H9 (cell line): ENCODE measurements at regions not wholly inside any gene's neighbourhood (a gene's known extent, or its start where the extent isn't known, plus 50 kb on each side); places are given as distances from the start of the nearest gene placed in this dataset.

Source experiments
- DNase-seq: peaks from one replicate; pipeline ENCODE4 v3.0.0-alpha.2; 2017
- H2AFZ ChIP-seq: one replicate; pipeline ENCODE4 v1.6.1; 2013; ENCODE audit warnings: mild to moderate bottlenecking, low read length, control low read depth, moderate library complexity
- H2AK5ac ChIP-seq: 2 replicates; pipeline ENCODE4 v1.6.1; 2013; ENCODE audit warnings: low read length, control low read depth, mixed read lengths; ENCODE audit not compliant: insufficient read length
- H2BK120ac ChIP-seq: one replicate; pipeline ENCODE4 v1.6.1; 2013; ENCODE audit warnings: low read depth, mild to moderate bottlenecking, low read length, control low read depth, inconsistent platforms; ENCODE audit not compliant: poor library complexity, severe bottlenecking
- H2BK12ac ChIP-seq: 2 replicates; pipeline ENCODE4 v1.6.1; 2013; ENCODE audit warnings: low read length, control low read depth, mixed read lengths, low read depth; ENCODE audit not compliant: insufficient read length
- H2BK15ac ChIP-seq: 2 replicates; pipeline ENCODE4 v1.6.1; 2013; ENCODE audit warnings: low read depth, low read length, control low read depth
- H2BK20ac ChIP-seq: one replicate; pipeline ENCODE4 v1.6.1; 2013; ENCODE audit warnings: low read depth, mild to moderate bottlenecking, low read length, control low read depth, inconsistent platforms; ENCODE audit not compliant: poor library complexity, severe bottlenecking
- H2BK5ac ChIP-seq: 2 replicates; pipeline ENCODE4 v1.6.1; 2013; ENCODE audit warnings: low read length, control low read depth, mixed read lengths; ENCODE audit not compliant: insufficient read length
- H3K14ac ChIP-seq: 2 replicates; pipeline ENCODE4 v1.6.1; 2013; ENCODE audit warnings: low read length, control low read depth; ENCODE audit not compliant: insufficient read depth
- H3K18ac ChIP-seq: 2 replicates; pipeline ENCODE4 v1.6.1; 2013; ENCODE audit warnings: low read depth, mild to moderate bottlenecking, mixed read lengths, low read length, control low read depth; ENCODE audit not compliant: insufficient read length
- H3K23ac ChIP-seq: 2 replicates; pipeline ENCODE4 v1.6.1; 2013; ENCODE audit warnings: low read length, control low read depth, mixed read lengths, low read depth; ENCODE audit not compliant: insufficient read length
- H3K23me2 ChIP-seq: 2 replicates; pipeline ENCODE4 v1.6.1; 2013; ENCODE audit warnings: low read depth, mild to moderate bottlenecking, mixed read lengths, low read length, control low read depth; ENCODE audit not compliant: insufficient read length, poor library complexity, severe bottlenecking
- H3K27ac ChIP-seq: 2 replicates; pipeline ENCODE4 v1.5.1; 2013; ENCODE audit warnings: low read length, control low read depth, mixed read lengths, low read depth; ENCODE audit not compliant: insufficient read length
- H3K27me3 ChIP-seq: 2 replicates; pipeline ENCODE4 v1.6.1; 2013; ENCODE audit warnings: low read length, control low read depth, inconsistent platforms; ENCODE audit not compliant: insufficient read depth
- H3K4ac ChIP-seq: 2 replicates; pipeline ENCODE4 v1.6.1; 2013; ENCODE audit warnings: low read depth, mild to moderate bottlenecking, control low read depth, inconsistent platforms, low read length, moderate library complexity
- H3K4me1 ChIP-seq: 2 replicates; pipeline ENCODE4 v1.6.1; 2013; ENCODE audit warnings: low read length, control low read depth, inconsistent platforms; ENCODE audit not compliant: insufficient read depth
- H3K4me2 ChIP-seq: 2 replicates; pipeline ENCODE4 v1.6.1; 2013; ENCODE audit warnings: low read length, control low read depth, mixed read lengths; ENCODE audit not compliant: insufficient read length, insufficient read depth
- H3K56ac ChIP-seq: 2 replicates; pipeline ENCODE4 v1.6.1; 2013; ENCODE audit warnings: low read depth, mild to moderate bottlenecking, mixed read lengths, low read length, control low read depth; ENCODE audit not compliant: insufficient read length
- H3K79me1 ChIP-seq: 2 replicates; pipeline ENCODE4 v1.6.1; 2013; ENCODE audit warnings: low read depth, mild to moderate bottlenecking, moderate library complexity, low read length, control low read depth, inconsistent platforms; ENCODE audit not compliant: insufficient read depth, poor library complexity, severe bottlenecking
- H3K79me2 ChIP-seq: 2 replicates; pipeline ENCODE4 v1.6.1; 2013; ENCODE audit warnings: low read length, control low read depth, inconsistent platforms; ENCODE audit not compliant: insufficient read depth
- H3K9ac ChIP-seq: 2 replicates; pipeline ENCODE4 v1.6.1; 2013; ENCODE audit warnings: low read length, control low read depth, mixed read lengths; ENCODE audit not compliant: insufficient read length; ENCODE audit errors: extremely low read depth
- H3K9me3 ChIP-seq: one replicate; pipeline ENCODE4 v1.6.1; 2013; ENCODE audit warnings: low read depth, low read length, inconsistent platforms; ENCODE audit not compliant: control insufficient read depth
- H3T11ph ChIP-seq: one replicate; pipeline ENCODE4 v1.6.1; 2013; ENCODE audit warnings: mild to moderate bottlenecking, low read length, control low read depth, inconsistent platforms
- H4K20me1 ChIP-seq: one replicate; pipeline ENCODE4 v1.6.1; 2013; ENCODE audit not compliant: control insufficient read depth, insufficient read length, insufficient read depth
- H4K5ac ChIP-seq: 2 replicates; pipeline ENCODE4 v1.6.1; 2013; ENCODE audit warnings: low read depth, mild to moderate bottlenecking, mixed read lengths, low read length, control low read depth; ENCODE audit not compliant: insufficient read length
- H4K8ac ChIP-seq: replicated peaks from 2 replicates; pipeline ENCODE4 v1.6.1; 2013; ENCODE audit warnings: low read length, control low read depth, mixed read lengths, low read depth; ENCODE audit not compliant: insufficient read length
- H4K91ac ChIP-seq: 2 replicates; pipeline ENCODE4 v1.6.1; 2013; ENCODE audit warnings: low read depth, mild to moderate bottlenecking, moderate library complexity, mixed read lengths, low read length, control low read depth; ENCODE audit not compliant: insufficient read length
- H3K27ac Mint-ChIP-seq, 3 experiments: 2 replicates in 2 of 3; 3 replicates in 1 of 3; pipeline ENCODE4 v1.8.0; 2020 to 2021; ENCODE audit warnings: mixed read lengths in 3 of 3, mild to moderate bottlenecking in 1 of 3, moderate library complexity in 1 of 3
- H3K27me3 Mint-ChIP-seq: 2 replicates; pipeline ENCODE4 v1.8.0; 2021; ENCODE audit warnings: low read depth, mild to moderate bottlenecking, moderate library complexity, mixed read lengths
- H3K36me3 Mint-ChIP-seq, 3 experiments: 2 replicates in 2 of 3; 3 replicates in 1 of 3; pipeline ENCODE4 v1.8.0; 2020 to 2021; ENCODE audit warnings: low read depth in 3 of 3, mixed read lengths in 3 of 3; ENCODE audit not compliant: insufficient read depth in 1 of 3
- H3K4me1 Mint-ChIP-seq, 2 experiments: 2 replicates each; pipeline ENCODE4 v1.8.0; 2020; ENCODE audit warnings: mixed read lengths in 2 of 2
- H3K4me3 Mint-ChIP-seq, 2 experiments: 2 replicates in 1 of 2; 3 replicates in 1 of 2; pipeline ENCODE4 v1.8.0; 2020 to 2021; ENCODE audit warnings: mild to moderate bottlenecking in 2 of 2, mixed read lengths in 2 of 2, moderate library complexity in 1 of 2
- H3K9me3 Mint-ChIP-seq, 2 experiments: 2 replicates in 1 of 2; 3 replicates in 1 of 2; pipeline ENCODE4 v1.8.0; 2020; ENCODE audit warnings: mild to moderate bottlenecking in 2 of 2, mixed read lengths in 2 of 2, moderate library complexity in 1 of 2
- CTCF ChIP-seq: fragments of 200-600 bp; sonication (generic); conservative IDR thresholded peaks from 3 replicates; pipeline ENCODE4 v1.8.0; 2021; ENCODE audit warnings: antibody characterized with exemption, mild to moderate bottlenecking
- WGBS: extraction: QIAGEN DNeasy Blood & Tissue Kit; methylation state at CpG from one replicate; pipeline ENCODE4 v1.1.7; 2013; ENCODE audit warnings: missing lambda C conversion rate, low lambda C conversion rate, mixed read lengths; ENCODE audit not compliant: insufficient read length; ENCODE audit errors: extremely low coverage; 5-methylcytosine and 5-hydroxymethylcytosine counted together

GRCh38 chr2:198652461-198652860 lies 805.3 kb downstream of the SATB2 start:
- Histone ChIP-seq H3K4ac (no peak overlapping the region), H3K18ac (no peak overlapping the region), H3K56ac (no peak overlapping the region), H3K9ac (no peak overlapping the region), H2AK5ac (no peak overlapping the region), H2BK20ac (no peak overlapping the region), H2BK120ac (no peak overlapping the region), H3K14ac (no peak overlapping the region), H3K79me2 (no peaks in the 10 kb centered on the region), H3K23me2 (no peaks in the 10 kb centered on the region), H3K23ac (no peak overlapping the region), H2AFZ (no peak overlapping the region), H3K4me1 (no peaks in the 10 kb centered on the region), H3K27ac (no peak overlapping the region), H4K8ac (no peak overlapping the region), H4K20me1 (no peaks in the 10 kb centered on the region), H3K4me2 (no peak overlapping the region), H4K5ac (no peak overlapping the region), H3K9me3 (no peaks in the 10 kb centered on the region), H3K27me3 (no peaks in the 10 kb centered on the region), H3T11ph (no peak overlapping the region), H4K91ac (no peak overlapping the region), H3K79me1 (no peaks in the 10 kb centered on the region), H2BK15ac (no peak overlapping the region), H2BK5ac (no peak overlapping the region), H2BK12ac (no peak overlapping the region)
- H3K4me1 Mint-ChIP-seq = no peaks in the 10 kb centered on the region
- H3K4me3 Mint-ChIP-seq = no peak overlapping the region
- no peak for DNase-seq
- H3K27ac Mint-ChIP-seq = no peak overlapping the region
- H3K27me3 Mint-ChIP-seq = no peaks in the 10 kb centered on the region
- TF ChIP-seq CTCF = no peak
- no peaks in the 10 kb centered on the region for H3K9me3 Mint-ChIP-seq
- WGBS = no CpG with 5 or more reads among the region's 1 CpG
- H3K36me3 Mint-ChIP-seq = no peaks in the 10 kb centered on the region
